ENCODE measurements at regions not wholly inside any gene's neighbourhood (a gene's known extent, or its start where the extent isn't known, plus 50 kb on each side); places are given as distances from the start of the nearest gene placed in this dataset.
"Not testable (repeated sequence)": the region's sequence is repeated elsewhere in the genome, so short reads cannot be mapped to it uniquely, and the experiment has no call there.

DNA sequence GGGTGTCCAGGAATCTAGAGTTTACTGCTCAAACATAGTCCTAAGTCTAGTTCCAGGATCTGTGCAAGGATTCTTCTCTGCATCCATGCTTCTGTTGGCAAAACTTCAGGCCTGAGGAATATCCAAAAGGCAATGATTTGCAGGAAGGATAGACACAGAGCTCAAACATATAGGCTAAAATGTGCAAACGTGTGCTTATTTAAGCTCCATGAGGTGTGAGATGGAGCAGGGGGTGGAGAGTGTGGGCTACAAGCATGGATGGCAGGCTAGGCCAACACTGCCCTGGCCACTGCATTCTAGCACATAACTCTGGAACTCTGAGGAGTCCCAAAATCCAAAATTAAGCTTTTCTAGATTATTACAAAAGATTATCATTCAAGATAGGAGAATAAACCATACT lies 301.1 kb downstream of the PAX3 start:
- DNase-seq = no peak

DNA sequence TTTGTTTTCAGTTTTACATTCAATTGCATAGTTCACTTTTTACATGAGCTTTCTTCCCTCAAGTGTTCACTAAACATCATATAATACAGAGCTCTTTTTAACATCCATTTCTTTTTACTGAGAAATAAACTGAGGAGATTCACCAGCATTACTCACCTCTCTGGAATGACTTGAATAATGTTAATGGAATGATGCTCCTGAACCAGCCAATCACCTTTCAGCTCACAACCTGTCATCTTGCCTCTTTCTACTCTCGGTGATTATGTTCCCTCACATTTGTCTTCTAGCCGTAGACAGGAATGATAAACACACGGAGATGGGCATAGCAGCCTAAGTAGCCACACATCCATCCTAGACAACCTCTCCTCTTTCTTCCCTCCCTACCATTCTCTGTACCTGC lies 301.7 kb downstream of the PAX3 start:
- no peak for DNase-seq

DNA sequence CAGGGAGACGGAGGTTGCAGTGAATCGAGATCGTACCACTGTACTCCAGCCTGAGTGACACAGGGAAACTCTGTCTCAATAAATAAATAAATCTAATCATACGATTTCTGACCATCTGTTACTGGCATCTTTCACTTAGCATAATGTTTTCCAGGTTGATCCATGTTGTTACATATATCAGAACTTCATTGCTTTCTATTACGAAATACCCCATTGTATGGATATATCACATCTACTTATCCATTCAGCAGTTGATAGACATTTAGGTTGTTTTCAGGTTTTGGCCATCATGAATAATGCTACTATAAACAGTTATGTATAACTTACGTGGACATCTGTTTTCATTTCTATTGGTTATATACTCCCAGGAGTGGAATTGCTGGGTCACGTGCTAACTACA lies 303.9 kb downstream of the PAX3 start:
- no peak for DNase-seq

DNA sequence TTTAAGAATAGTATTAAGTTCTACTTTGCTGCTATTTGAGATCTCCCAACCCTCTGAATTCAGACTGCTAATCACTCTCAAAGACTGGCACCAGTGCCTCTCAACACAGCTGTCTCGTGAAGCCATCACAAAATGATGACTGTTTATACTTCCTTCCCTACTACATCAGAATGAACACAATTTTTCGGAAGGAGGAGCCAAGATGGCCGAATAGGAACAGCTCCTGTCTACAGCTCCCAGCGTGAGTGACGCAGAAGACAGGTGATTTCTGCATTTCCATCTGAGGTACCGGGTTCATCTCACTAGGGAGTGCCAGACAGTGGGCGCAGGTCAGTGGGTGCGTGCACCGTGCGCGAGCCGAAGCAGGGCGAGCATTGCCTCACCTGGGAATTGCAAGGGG lies 314.4 kb downstream of the PAX3 start:
- not testable (repeated sequence) for DNase-seq

DNA sequence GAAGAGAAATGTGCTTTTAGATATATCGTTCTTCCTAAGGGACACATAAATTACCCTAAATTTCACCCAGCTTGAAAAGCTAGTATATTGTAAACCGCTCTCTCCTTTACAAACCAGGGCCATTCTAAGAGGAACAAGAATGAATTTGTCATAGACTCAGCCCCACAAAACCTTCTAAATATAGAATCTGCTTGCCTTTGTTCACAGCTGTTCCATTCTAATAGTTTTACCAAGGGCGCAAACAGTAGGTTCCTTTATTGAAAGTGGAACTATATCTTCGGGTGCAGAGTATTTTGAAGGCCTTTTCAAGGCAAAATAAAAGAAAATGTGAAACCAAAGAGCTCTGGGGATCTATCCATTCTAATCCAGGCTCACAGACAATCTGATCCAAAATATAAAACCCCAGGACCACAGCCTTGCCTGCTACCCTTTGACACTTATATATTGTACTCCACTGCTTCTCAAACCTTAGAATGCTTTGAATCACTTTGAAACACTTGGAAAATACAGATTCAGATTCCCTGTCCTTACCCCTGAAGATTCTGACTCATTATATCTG lies 316.8 kb downstream of the PAX3 start:
- DNase-seq = no peak

DNA sequence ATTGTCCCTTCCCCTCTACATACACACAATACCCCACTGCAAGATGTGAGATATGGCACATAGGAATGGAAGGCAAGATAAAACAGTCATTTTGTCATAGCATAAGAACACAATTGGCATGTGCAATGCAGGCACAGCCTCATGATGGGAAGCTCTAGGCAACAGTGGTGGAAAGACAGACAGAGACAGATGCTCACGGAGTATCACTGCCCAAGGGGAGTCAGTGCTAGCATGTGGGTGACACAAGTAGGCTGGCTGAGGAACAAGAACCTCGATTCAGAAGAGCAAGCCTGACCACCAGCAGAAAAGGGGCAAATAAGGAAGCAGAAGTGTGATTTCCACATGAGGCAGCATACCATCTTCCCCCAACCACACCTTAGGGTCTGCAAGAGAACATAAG lies 323.6 kb downstream of the PAX3 start:
- DNase-seq = no peak

DNA sequence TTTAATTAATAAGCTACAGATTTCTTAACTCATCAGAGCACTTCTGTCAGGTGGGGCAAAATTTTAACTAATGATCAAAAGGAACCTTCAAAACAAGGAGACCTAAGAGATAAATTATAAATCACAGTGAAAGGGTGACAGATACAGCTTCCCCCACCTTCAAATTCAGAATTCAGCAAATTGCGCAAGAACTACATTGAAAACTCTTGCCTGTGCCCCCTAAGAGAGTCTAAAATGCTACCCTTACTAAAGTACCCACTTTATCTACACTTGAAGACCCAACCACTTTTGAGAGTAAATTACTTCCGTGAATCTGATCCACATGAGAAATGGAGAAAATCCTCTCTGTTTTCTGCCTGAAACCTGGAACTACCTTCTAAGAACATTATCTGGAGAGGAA lies 324.9 kb downstream of the PAX3 start:
- no peak for DNase-seq

DNA sequence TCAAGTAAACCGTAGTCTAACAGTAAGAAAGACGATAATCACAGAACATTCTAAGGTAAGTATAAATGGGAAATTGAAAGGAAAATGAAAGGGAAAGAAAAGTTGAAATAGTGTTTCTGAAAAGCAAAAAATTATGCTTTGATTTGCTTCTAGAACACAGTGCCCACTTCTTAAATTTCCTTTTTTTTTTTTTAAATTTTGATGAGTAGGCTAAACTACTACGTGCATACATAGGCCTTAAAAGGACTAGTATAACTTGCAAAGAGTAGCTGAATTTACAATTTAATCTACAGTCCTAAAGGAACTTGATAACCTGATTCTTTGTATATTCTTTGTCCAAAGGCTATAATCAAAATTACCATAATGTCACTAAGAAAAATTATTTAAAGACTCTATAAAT lies 325.3 kb downstream of the PAX3 start:
- no peak for DNase-seq

DNA sequence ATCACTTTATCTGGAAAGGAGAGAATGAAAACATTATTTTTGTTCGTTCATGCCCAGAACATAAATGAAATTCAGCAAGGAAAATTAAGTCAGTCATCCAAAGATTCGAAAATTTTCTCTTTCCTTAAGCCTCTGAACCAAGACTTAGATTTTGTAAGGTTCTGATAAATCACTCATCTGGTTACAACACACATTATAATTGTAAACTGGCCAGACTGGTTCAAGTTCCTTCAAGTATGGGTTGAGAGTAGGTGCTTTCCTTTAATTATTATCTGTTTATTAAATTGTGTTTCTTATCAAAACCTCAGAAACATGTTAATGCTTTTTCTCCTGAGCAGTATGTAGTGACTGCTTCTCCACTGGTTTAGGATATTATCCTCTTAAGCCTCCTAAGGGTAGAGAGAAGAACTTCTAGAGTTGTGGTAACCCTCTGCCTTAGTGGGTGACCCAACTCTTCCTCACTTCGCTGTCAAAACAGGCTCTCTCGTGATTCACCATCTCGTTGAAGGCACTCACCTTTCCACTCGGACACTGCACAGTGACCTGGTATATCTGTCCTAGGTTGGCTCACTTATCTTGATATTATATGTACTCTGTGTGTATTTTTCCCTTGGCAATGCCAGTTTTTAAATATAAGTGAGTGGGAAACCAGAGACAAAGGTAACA lies 325.9 kb downstream of the PAX3 start:
- no peak for DNase-seq

DNA sequence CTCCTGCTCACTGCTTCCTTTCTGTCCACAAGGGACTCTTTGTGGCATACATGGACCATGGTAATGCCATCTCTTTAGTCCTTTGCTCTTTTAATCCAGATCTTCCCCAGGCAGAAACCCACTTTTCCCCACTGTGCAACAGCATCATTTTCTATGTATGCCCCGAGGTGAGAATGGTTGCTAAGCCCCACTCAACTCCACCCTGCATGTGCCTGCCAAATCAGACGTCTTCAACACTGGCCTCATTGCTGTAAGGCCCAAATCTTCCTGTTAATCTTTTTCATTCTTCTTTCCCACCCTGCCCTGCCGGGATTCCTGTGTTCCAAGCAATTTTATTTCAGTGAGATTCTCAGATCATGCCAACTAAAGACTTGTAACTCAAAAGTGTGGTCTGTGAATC lies 328.4 kb downstream of the PAX3 start:
- no peak for DNase-seq

DNA sequence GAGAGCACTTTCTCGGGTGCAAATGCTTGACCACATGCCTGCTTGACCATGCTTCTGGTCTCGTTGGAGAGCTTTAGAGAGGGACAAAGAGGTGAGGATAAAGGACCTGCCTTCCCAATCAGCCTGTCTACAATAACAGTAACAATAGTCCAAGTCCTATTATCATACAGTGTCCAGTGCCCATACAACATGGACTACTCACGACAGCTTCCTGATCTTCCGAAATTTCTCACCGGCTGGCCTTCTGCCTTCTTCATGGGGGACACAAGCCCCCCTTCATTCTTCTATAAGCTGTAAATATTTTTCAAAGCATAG lies 329.0 kb downstream of the PAX3 start:
- DNase-seq = no peak

DNA sequence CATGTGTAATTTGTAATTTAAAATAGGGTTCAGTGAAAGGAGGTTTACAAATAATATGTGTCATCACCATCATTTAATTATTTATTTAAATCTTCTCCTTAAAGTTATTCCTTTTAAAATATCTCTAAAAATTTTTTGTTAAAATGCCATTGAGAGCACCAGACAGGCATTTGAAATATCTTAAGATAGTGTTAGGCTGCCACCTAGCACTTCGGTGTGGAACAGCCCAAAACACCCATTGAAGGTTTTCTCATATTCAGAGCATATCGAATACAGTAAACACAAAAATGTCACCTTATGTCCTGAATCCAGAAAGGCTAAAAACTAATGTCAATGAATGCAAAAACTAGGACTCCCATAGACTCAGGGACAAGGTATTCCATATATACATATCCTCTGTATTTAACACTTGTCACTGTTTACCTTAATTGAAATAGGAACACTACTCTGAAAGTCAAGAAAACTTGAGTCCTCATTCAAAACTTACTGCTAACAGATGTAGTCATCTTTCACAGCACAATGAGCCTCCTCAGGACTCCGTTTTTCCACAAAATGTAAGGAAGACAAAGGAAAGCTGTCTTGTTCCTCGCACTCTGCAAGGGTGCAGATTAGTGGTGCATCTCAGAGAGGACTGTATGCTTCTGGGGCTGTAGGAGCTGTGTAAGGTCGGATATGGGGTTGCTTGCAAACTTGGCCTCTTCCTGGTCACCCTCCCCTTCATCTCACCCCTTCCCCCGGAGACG lies 329.5 kb downstream of the PAX3 start:
- DNase-seq = peak; percentile 63

DNA sequence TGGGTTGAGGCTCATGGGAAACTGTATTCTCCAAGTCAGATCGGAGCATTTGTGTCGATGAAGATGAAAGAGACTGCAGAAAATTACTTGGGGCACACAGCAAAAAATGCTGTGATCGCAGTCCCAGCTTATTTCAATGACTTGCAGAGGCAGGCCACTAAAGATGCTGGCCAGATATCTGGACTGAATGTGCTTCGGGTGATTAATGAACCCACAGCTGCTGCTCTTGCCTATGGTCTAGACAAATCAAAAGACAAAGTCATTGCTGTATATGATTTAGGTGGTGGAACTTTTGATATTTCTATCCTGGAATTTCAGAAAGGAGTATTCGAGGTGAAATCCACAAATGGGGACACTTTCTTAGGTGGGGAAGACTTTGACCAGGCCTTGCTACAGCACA lies 336.6 kb downstream of the PAX3 start:
- DNase-seq = no peak

DNA sequence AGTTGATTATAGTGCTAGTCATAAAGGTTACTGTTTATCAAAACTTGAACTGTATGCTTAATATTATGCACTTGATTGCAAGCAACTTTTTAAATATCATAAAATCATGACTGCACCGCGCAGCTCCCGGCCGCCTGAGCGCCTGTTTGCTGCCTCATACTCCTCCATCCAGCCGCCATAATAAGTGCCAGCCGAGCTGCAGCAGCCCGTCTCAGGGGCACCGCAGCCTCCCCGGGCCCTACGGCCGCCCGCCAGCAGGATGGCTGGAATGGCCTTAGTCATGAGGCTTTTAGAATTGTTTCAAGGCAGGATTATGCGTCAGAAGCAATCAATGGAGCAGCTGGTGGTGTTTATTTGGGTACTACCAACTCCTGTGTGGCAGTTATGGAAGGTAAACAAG lies 337.2 kb downstream of the PAX3 start:
- DNase-seq = no peak

DNA sequence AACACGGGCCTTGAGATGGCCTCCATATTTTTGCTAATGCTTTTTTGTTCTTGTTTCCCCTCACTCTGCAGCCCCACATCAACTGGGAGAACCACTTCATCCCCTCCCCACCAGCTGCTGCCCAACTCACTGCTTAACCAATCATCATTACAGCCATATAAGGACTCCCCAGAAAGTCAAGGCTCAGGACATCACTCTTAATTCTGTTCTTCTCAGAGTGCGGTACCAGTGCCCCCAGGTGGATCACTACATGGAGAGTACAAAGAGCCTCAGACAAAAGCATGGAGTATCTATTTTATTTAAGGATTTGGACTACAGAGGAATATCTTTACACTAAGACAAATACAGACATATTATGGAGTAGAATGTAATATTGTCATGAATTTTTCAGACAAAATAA lies 340.6 kb downstream of the PAX3 start:
- DNase-seq = peak; percentile 28

DNA sequence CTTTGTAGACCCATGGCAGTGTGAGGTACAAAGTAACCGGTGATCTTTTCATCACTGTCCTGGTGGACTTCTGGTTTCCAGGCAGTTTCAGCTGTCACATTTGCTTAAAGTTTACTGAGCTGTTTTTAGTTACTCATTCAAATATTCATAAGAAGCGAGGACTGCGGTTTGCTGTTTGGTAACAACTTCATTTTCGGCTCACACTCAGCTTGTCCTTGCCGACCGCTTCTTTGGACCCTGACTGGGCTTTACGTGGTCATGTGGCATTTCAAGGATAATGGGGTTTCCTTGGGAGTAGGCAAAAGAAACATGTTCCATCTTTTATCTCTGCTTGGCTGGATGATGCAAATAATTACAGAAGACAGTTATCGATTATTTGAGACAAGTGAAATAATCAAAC lies 350.7 kb downstream of the PAX3 start:
- DNase-seq = no peak

DNA sequence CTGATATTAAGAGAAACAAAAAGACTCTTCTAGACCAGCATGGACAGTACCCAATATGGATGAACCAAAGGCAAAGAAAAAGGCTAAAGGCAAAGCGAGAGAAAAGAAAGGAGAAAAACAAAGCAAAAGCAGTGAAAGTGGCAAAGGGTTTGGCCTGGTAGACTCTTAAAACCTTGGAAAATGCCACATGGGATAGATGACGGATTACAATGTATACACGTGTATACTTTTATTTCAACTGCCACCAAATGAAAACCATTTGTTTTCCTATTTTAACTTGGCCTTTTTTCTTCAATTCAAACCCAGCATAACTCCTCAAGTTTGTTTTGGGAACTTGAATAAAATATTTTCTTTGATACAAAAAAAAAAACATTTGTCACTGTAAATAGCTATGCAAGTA lies 354.3 kb downstream of the PAX3 start:
- not testable (repeated sequence) for DNase-seq

DNA sequence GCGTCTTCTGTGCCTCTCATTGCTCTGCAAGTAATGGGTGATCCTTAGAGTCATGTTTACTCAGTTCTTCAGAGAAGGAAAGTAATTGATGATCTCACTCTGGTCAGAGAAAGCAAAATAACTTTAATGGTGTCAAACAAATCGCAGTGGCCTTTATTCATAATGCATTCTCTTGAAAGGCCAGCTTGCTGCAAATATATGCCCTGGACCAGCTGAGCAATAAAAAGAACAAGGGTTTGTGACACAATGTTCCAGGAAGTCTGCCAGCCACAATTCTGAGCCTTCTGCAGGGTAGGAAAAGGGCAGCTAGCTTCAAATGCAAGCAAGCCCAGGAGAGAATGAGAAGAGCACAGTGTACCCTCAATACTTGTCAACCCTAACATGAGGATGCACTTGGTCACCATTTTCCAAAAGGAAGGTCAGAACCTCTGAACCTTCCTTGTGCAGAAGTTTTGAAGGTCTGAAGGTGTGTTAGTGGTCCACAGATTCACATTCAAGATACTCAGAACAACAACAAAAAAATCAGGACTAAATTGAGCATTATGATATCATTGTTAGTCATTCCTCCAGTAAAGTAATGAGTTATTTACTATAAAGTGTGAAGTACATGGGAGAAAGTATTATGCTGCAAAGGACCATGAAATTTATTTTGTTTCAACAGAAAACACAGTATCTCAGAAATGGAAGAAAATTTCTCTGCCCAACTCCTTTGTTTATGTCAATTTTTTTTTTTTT lies 355.6 kb downstream of the PAX3 start:
- DNase-seq = no peak

DNA sequence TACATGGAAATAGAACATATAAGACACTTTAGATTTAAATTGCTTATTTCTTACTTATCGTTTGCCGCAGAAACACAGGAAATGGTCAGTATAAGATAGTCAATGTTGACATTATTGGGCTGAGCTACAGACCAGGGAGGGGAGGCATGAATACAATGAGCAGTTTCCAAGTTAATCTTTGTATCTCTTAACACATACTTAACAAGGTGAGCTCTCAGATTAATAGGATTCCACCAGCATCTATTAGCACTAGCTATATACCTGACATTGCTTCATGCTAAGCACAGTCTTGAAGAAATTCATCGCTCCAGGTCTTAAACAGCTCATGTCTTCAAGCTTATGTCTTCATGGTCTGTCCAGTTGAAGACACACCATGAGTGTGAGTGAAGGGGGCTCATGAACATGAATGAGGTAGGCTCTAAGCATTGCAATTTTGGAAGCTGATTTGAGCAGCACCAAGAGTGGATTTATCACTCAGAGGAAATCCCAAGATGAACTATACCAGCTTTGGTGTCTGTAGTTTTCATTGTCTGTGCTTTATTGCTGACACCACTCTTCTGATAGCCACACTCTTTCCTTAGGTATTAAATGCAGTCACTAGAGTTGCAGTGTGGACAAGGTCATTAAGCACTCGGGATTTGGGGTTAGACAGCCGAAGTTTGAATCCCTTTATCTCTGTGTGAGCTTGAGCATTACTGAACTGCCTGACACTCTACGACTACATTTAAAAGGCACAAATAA lies 359.3 kb upstream of the EPHA4 start:
- DNase-seq = no peak

DNA sequence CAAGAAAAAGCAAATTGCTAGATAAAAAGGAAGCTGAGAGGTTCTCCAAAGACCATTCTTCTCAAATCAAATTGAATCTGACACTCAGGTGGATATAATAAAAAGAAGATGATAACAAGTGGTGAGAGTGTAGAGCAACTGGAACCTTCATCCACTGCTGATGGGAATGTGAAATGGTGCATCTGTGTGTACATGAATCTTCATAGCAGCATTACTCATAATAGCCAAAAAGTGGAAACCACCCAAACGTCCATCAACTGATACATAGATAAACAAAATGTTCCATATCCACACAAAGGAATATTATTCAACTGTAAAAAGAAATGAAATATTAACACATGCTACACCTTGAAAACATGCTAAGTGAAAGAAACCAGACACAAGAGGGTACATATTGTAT lies 357.2 kb upstream of the EPHA4 start:
- no peak for DNase-seq

DNA sequence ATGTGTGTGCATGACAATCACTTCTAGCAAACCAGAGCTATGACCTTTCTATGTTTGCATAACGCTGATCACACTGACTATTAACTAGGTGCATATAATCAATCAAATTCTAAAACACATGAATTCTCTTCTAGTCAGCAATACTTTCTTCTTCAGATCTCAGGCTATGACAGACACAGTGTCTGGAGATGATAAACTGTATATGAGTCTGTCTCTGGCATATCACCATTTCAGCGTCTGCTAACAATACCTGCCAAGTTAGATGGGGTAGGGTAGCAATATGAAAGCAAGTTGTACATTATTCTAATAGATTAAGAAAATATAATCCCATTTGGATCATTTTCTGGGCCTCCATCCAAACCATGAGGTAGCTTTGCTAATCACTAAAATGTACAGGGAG lies 354.2 kb upstream of the EPHA4 start:
- DNase-seq = no peak

DNA sequence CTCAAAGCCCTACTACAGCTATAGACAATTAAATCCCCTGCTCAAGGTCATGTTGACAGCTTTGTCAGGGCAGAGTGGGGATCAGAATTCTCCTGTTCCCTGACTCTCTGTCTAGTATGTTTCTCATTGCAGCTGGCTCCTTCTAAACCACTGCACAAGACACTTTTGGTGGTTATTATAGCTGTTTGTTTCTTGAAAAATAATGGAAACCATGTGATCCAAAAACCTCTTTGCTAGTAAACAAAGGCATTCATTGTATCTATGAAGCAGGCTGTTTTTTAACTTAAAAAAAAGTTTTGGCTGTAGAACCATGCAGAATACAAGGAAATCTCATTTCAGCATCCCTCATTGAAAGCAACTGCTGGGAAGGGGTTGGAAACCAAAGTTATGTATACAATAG lies 352.5 kb upstream of the EPHA4 start:
- DNase-seq = no peak

DNA sequence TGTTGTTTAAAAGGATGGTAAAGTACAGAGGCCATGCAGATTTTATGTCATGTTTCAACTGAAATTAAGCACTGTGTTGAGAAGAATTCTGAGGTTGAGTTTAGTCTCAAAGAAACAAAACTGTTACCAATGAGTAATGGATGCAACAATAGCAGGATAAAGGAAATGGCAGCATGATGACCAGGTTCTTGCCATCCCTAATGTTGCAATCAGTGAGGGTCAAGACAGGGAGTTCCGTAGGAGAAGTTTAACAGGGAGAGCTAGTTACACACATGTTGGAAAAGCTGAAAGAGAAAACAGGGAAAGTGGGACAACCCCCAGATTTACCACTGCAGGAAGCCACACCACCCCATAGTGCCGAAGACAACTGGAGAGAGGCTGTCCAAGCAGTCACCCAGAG lies 343.8 kb upstream of the EPHA4 start:
- DNase-seq = no peak

All from NCI-H82 (cell line).